ENCODE measurements at regions not wholly inside any gene's neighbourhood (a gene's known extent, or its start where the extent isn't known, plus 50 kb on each side); places are given as distances from the start of the nearest gene placed in this dataset.

- TF ChIP-seq CTCF (conservative IDR thresholded peaks at IDR 0.05 in 1 of 2, IDR thresholded peaks at IDR 0.05 in 1 of 2; ENCODE audit: low read depth in 1 of 2, low read length in 2 of 2) (no peak), EZH2 (IDR thresholded peaks at IDR 0.05; ENCODE audit: low read length, missing control alignments) (no peak)
These were observed 1156.0 kb upstream of the CADM2 start for GRCh38 chr3:83802801-83803200.

All from fibroblast of lung (primary cell).